Natural killer cell treated with Interleukin-12 subunit alpha and Interleukin-12 subunit beta and Interleukin-15 and Interleukin-18, amount 100 ng/mL, for 72 hours (primary cell): ENCODE measurements at regions not wholly inside any gene's neighbourhood (a gene's known extent, or its start where the extent isn't known, plus 50 kb on each side); places are given as distances from the start of the nearest gene placed in this dataset.
"Not testable (repeated sequence)": the region's sequence is repeated elsewhere in the genome, so short reads cannot be mapped to it uniquely, and the experiment has no call there.

Experiments
- ATAC-seq, 2 donors: fragments of 150-1000 bp; cut with Tn5 transposase in 1 of 2; sonication (Bioruptor Pico), chemical (Tn5 transposase) in 1 of 2; 2 replicates each; pipeline ENCODE4 v1.10.0; 2021
- DNase-seq: peaks from one replicate; pipeline ENCODE4 v3.0.0; 2022; ENCODE audit warnings: low spot score
- H3K27ac Mint-ChIP-seq, 2 donors: 1 replicate in 1 of 2; 2 replicates in 1 of 2; pipeline ENCODE4 v1.8.0; 2022; ENCODE audit warnings: mixed read lengths in 2 of 2, mild to moderate bottlenecking in 1 of 2, moderate library complexity in 1 of 2
- H3K27me3 Mint-ChIP-seq, 2 donors: 1 replicate in 1 of 2; 2 replicates in 1 of 2; pipeline ENCODE4 v1.8.0; 2022; ENCODE audit warnings: mixed read lengths in 2 of 2
- H3K36me3 Mint-ChIP-seq: one replicate; pipeline ENCODE4 v1.8.0; 2022; ENCODE audit warnings: mixed read lengths
- H3K4me1 Mint-ChIP-seq, 2 donors: 1 replicate in 1 of 2; 2 replicates in 1 of 2; pipeline ENCODE4 v1.8.0; 2022; ENCODE audit warnings: low read depth in 2 of 2, mixed read lengths in 2 of 2, mild to moderate bottlenecking in 1 of 2
- H3K4me3 Mint-ChIP-seq: one replicate; pipeline ENCODE4 v1.8.0; 2022; ENCODE audit warnings: mixed read lengths
- H3K9me3 Mint-ChIP-seq: 2 replicates; pipeline ENCODE4 v1.8.0; 2022; ENCODE audit warnings: mixed read lengths

GRCh38 chr10:33930079-33930478 is 595.6 kb upstream of the NRP1 start:
- H3K4me3 Mint-ChIP-seq, result no peak overlapping the region
- DNase-seq, result no peak
- ATAC-seq, result no peak
- H3K4me1 Mint-ChIP-seq, result peaks cover 0 to 2% of the 10 kb centered on the region in 2 donors
- no peaks in the 10 kb centered on the region for H3K9me3 Mint-ChIP-seq
- peaks cover 14 to 19% of the 10 kb centered on the region in 2 donors for H3K27me3 Mint-ChIP-seq
- H3K27ac Mint-ChIP-seq, result no peak overlapping the region
- H3K36me3 Mint-ChIP-seq, result no peaks in the 10 kb centered on the region

GRCh38 chr10:33927347-33927746 is 592.9 kb upstream of the NRP1 start:
- H3K9me3 Mint-ChIP-seq, result no peaks in the 10 kb centered on the region
- ATAC-seq (no peak), DNase-seq (no peak)
- peaks cover 0 to 2% of the 10 kb centered on the region in 2 donors for H3K4me1 Mint-ChIP-seq
- no peak overlapping the region for H3K27ac Mint-ChIP-seq
- no peak overlapping the region for H3K4me3 Mint-ChIP-seq
- no peaks in the 10 kb centered on the region for H3K36me3 Mint-ChIP-seq
- H3K27me3 Mint-ChIP-seq, result peaks cover 14 to 15% of the 10 kb centered on the region in 2 donors

- Mint-ChIP-seq H3K27ac (no peak overlapping the region), H3K36me3 (no peaks in the 10 kb centered on the region), H3K27me3 (peaks cover 13 to 17% of the 10 kb centered on the region in 2 donors), H3K9me3 (no peaks in the 10 kb centered on the region), H3K4me3 (no peak overlapping the region), H3K4me1 (no peaks in the 10 kb centered on the region)
- no peak for ATAC-seq
- no peak for DNase-seq
Measured at GRCh38 chr10:33921970-33922605, 587.6 kb upstream of the NRP1 start.

GRCh38 chr10:33920351-33920750 is 585.9 kb upstream of the NRP1 start:
- H3K27ac Mint-ChIP-seq, result no peak overlapping the region
- DNase-seq, result no peak
- ATAC-seq, result no peak
- H3K9me3 Mint-ChIP-seq, result no peaks in the 10 kb centered on the region
- no peaks in the 10 kb centered on the region for H3K4me1 Mint-ChIP-seq
- no peaks in the 10 kb centered on the region for H3K36me3 Mint-ChIP-seq
- H3K4me3 Mint-ChIP-seq, result no peak overlapping the region
- peaks cover 7 to 17% of the 10 kb centered on the region in 2 donors for H3K27me3 Mint-ChIP-seq

GRCh38 chr10:33919244-33919643 is 584.8 kb upstream of the NRP1 start:
- Mint-ChIP-seq H3K9me3 (no peaks in the 10 kb centered on the region), H3K36me3 (no peaks in the 10 kb centered on the region), H3K27ac (no peak overlapping the region), H3K4me3 (no peak overlapping the region), H3K4me1 (no peaks in the 10 kb centered on the region), H3K27me3 (peaks cover 7 to 20% of the 10 kb centered on the region in 2 donors)
- DNase-seq (no peak), ATAC-seq (no peak)

- H3K27me3 Mint-ChIP-seq, result peaks cover 16 to 23% of the 10 kb centered on the region in 2 donors
Measured at GRCh38 chr10:33917069-33917780, 582.8 kb upstream of the NRP1 start.

GRCh38 chr10:33914746-33915145 is 580.3 kb upstream of the NRP1 start:
- H3K36me3 Mint-ChIP-seq, result no peaks in the 10 kb centered on the region
- ATAC-seq (no peak), DNase-seq (no peak)
- no peaks in the 10 kb centered on the region for H3K4me1 Mint-ChIP-seq
- H3K27me3 Mint-ChIP-seq, result peaks cover 9 to 20% of the 10 kb centered on the region in 2 donors
- no peaks in the 10 kb centered on the region for H3K9me3 Mint-ChIP-seq
- H3K4me3 Mint-ChIP-seq, result no peak overlapping the region
- no peak overlapping the region for H3K27ac Mint-ChIP-seq

More at GRCh38 chr10:33917069-33917780, 582.8 kb upstream of the NRP1 start:
- no peaks in the 10 kb centered on the region for H3K9me3 Mint-ChIP-seq
- ATAC-seq (no peak), DNase-seq (no peak)
- H3K36me3 Mint-ChIP-seq, result no peaks in the 10 kb centered on the region
- no peaks in the 10 kb centered on the region for H3K4me1 Mint-ChIP-seq
- no peak overlapping the region for H3K27ac Mint-ChIP-seq
- no peak overlapping the region for H3K4me3 Mint-ChIP-seq

GRCh38 chr10:33913194-33913593 is 578.7 kb upstream of the NRP1 start:
- no peaks in the 10 kb centered on the region for H3K9me3 Mint-ChIP-seq
- peaks cover 16 to 23% of the 10 kb centered on the region in 2 donors for H3K27me3 Mint-ChIP-seq
- no peaks in the 10 kb centered on the region for H3K4me1 Mint-ChIP-seq
- H3K36me3 Mint-ChIP-seq, result no peaks in the 10 kb centered on the region
- no peak for DNase-seq
- ATAC-seq, result no peak
- no peak overlapping the region for H3K4me3 Mint-ChIP-seq
- H3K27ac Mint-ChIP-seq, result no peak overlapping the region

- H3K9me3 Mint-ChIP-seq, H3K4me3 Mint-ChIP-seq, H3K27ac Mint-ChIP-seq, DNase-seq, H3K4me1 Mint-ChIP-seq, H3K36me3 Mint-ChIP-seq, ATAC-seq: not testable (repeated sequence)
- H3K27me3 Mint-ChIP-seq, result peaks cover 10 to 27% of the 10 kb centered on the region in 2 donors
Measured at GRCh38 chr10:33909476-33909875, 575.0 kb upstream of the NRP1 start.

GRCh38 chr10:33901166-33901565 is 566.7 kb upstream of the NRP1 start:
- peaks cover 14 to 24% of the 10 kb centered on the region in 2 donors for H3K27me3 Mint-ChIP-seq
- H3K27ac Mint-ChIP-seq, result no peak overlapping the region
- H3K4me1 Mint-ChIP-seq, result no peaks in the 10 kb centered on the region
- ATAC-seq (no peak), DNase-seq (no peak)
- no peaks in the 10 kb centered on the region for H3K9me3 Mint-ChIP-seq
- no peaks in the 10 kb centered on the region for H3K36me3 Mint-ChIP-seq
- no peak overlapping the region for H3K4me3 Mint-ChIP-seq

GRCh38 chr10:33900596-33900995 is 566.1 kb upstream of the NRP1 start:
- Mint-ChIP-seq H3K36me3 (no peaks in the 10 kb centered on the region), H3K4me1 (no peaks in the 10 kb centered on the region), H3K27ac (no peak overlapping the region), H3K27me3 (peaks cover 14 to 27% of the 10 kb centered on the region in 2 donors), H3K9me3 (no peaks in the 10 kb centered on the region), H3K4me3 (no peak overlapping the region)
- DNase-seq, result no peak
- ATAC-seq, result no peak

GRCh38 chr10:33899578-33900531 is 565.4 kb upstream of the NRP1 start:
- no peak for ATAC-seq
- no peak for DNase-seq
- no peak overlapping the region for H3K27ac Mint-ChIP-seq
- no peaks in the 10 kb centered on the region for H3K9me3 Mint-ChIP-seq
- no peaks in the 10 kb centered on the region for H3K36me3 Mint-ChIP-seq
- no peaks in the 10 kb centered on the region for H3K4me1 Mint-ChIP-seq
- no peak overlapping the region for H3K4me3 Mint-ChIP-seq
- peaks cover 14 to 27% of the 10 kb centered on the region in 2 donors for H3K27me3 Mint-ChIP-seq

GRCh38 chr10:33897291-33897752 is 562.9 kb upstream of the NRP1 start:
- no peak for DNase-seq
- Mint-ChIP-seq H3K4me1 (no peaks in the 10 kb centered on the region), H3K9me3 (no peaks in the 10 kb centered on the region), H3K27me3 (peaks cover 14 to 27% of the 10 kb centered on the region in 2 donors), H3K4me3 (no peak overlapping the region), H3K36me3 (no peaks in the 10 kb centered on the region), H3K27ac (no peak overlapping the region)
- ATAC-seq, result no peak
